EH (cell line): ENCODE measurements at regions not wholly inside any gene's neighbourhood (a gene's known extent, or its start where the extent isn't known, plus 50 kb on each side); places are given as distances from the start of the nearest gene placed in this dataset.
"Not testable (repeated sequence)": the region's sequence is repeated elsewhere in the genome, so short reads cannot be mapped to it uniquely, and the experiment has no call there.

Source experiments
- DNase-seq: peaks from one replicate; pipeline ENCODE4 v3.0.0-alpha.2; 2015; ENCODE audit warnings: low read depth

DNA sequence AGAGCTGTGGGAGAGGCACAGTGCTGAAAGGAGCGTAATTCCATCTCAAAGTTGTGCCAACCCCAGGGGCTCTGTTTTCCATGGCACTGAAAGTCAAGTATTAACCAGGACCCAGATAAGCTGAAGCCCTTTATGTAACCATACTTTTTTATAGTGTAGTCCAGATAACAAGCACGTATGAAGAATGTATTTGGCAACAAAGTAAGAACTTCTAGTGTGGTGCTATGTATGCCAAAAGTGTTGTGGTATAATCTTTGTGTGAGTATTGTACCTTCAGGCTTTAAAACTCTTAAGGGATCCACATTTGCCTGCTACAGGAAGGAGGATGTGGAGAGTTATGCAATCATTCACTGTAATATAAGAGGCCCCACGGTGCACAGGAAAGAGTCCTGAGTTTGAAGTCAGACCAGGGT, 129.4 kb downstream of the IBTK start:
- DNase-seq: peak; percentile 12

DNA sequence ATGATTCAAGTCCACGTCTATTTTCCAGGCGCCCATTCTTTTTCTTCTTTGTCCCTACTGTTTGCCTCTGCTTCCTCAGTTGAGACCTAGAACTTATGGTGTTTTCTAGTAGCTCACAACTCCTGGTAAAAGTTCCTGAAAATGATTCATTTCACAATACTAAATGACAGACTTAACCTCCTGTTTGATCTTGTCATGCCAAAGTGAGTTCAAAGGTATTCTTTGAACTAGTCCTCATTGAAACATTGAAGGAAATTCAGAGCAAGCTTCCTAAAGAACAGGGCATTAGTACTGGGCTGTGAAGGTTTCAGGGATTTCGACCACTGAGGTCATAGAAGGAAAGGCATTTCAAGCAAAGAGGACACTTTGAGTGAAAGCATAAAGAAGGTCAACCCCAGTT, 132.8 kb downstream of the IBTK start:
- no peak for DNase-seq

DNA sequence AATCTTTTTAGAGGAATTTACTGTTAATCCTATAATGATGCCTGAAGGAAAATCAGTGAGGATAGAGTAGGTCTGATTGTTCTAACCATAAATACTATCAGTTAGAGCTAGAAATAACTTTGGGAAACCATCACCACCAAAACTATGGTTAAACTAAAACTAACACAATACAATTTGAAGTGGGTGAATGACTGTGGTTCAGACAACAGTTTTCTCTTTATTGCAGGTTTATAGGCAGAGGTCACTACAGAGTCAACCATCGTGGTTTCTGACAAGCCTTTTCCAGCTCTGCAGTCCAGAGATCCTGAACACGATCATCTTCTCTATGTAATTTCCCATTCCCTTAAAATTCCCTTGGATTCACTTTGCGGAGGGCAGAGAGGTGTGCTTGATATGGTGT, 134.3 kb downstream of the IBTK start:
- DNase-seq: peak; percentile 69

DNA sequence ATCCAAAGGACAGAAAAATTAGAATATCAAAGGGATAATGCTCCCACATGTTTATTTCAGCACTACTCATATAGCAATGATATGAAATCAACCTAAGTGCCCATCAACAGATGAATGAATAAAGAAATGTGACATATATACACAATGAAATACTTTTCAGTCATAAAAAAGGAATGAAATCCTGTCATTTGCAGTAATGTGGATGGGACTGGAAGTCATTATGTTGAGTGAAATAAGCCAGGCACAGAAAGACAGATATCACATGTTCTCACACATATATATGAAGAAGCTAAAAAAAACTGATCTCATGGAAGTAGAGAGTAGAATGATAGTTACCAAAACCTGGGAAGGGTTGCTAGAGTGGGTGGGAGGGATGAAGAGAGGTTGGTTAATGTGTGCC, 135.7 kb downstream of the IBTK start:
- no peak for DNase-seq

DNA sequence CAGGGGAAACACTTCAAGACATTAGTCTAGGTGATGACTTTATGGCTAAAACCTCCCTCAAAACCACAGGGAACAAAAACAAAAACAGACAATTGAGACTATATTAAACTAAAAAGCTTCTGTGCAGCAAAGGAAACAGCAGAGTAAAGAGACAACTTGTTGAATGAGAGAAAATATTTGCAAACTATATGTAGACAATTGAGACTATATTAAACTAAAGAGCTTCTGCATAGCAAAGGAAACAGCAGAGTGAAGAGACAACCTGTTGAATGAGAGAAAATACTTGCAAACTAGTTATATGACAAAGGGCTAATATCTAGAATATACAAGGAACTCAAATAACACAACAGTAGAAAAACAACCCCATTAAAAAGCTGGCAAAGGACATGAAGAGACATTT, 136.4 kb downstream of the IBTK start:
- no peak for DNase-seq

DNA sequence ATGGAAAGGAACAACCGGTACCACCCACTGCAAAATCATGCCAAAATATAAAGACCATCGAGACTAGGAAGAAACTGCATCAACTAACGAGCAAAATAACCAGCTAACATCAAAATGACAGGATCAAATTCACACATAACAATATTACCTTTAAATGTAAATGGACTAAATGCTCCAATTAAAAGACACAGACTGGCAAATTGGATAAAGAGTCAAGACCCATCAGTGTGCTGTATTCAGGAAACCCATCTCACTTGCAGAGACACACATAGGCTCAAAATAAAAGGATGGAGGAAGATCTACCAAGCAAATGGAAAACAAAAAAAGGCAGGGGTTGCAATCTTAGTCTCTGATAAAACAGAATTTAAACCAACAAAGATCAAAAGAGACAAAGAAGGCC, 144.4 kb downstream of the IBTK start:
- DNase-seq: not testable (repeated sequence)

DNA sequence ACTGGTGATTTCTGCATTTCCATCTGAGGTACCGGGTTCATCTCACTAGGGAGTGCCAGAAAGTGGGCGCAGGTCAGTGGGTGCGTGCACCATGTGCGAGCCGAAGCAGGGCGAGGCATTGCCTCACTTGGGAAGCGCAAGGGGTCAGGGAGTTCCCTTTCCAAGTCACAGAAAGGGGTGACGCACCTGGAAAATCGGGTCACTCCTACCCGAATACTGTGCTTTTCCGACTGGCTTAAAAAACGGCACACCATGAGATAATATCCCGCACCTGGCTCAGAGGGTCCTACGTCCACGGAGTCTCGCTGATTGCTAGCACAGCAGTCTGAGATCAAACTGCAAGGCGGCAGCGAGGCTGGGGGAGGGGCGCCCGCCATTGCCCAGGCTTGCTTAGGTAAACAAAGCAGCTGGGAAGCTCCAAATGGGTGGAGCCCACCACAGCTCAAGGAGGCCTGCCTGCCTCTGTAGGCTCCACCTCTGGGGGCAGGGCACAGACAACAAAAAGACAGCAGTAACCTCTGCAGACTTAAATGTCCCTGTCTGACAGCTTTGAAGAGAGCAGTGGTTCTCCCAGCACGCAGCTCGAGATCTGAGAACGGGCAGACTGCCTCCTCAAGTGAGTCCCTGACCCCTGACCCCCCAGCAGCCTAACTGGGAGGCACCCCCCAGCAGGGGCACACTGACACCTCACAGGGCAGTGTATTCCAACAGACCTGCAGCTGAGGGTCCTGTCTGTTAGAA, 146.0 kb downstream of the IBTK start:
- not testable (repeated sequence) for DNase-seq

DNA sequence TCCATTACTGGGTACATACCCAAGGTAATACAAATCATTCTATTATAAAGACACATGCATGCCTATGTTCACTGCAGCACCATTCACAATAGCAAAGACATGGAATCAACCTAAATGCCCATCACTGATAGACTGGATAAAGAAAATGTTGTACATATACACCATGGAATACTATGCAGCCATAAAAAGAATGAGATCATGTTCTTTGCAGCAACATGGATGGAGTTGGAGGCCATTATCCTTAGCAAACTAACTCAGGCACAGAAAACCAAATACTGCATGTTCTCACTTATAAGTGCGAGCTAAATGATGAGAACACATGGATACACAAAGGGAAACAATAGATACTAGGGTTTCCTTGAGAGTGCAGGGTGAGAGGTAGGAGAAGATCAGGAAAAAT, 146.8 kb downstream of the IBTK start:
- not testable (repeated sequence) for DNase-seq

DNA sequence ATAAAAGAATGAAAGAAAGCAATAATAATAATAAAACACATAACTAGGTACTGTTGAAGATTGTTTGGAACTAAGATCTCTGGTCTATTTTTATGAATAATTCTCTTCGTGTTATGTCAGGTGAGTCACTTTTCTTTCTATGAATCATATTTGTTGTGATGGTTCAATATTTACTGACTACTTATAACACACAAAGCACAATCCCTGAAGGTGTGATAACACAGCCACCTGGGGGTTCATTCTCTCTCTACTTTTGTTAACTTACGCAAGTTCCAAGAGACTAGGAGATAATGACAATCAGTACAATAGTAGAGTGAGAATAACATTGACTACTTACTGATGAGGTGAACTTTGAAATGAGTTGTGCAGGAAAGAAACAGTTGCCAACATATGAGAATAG, 149.9 kb downstream of the IBTK start:
- DNase-seq: no peak

DNA sequence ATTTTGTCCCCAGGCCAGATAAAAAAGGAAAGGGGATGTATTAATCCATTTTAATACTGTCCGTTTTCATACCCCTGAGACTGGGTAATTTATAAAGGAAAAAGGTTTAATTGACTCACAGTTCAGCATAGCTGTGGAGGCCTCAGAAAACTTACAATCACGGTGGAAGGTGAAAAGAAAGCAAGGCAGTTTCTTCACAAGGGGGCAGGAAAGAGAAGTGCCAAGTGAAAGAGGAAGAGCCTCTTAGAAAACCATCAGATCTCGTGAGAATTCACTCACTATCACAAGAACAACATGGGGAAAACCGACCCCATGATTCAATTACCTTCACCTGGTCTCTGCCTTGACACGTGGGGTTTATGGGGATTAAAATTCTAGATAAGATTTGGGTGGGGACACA, 152.5 kb downstream of the IBTK start:
- DNase-seq: no peak

DNA sequence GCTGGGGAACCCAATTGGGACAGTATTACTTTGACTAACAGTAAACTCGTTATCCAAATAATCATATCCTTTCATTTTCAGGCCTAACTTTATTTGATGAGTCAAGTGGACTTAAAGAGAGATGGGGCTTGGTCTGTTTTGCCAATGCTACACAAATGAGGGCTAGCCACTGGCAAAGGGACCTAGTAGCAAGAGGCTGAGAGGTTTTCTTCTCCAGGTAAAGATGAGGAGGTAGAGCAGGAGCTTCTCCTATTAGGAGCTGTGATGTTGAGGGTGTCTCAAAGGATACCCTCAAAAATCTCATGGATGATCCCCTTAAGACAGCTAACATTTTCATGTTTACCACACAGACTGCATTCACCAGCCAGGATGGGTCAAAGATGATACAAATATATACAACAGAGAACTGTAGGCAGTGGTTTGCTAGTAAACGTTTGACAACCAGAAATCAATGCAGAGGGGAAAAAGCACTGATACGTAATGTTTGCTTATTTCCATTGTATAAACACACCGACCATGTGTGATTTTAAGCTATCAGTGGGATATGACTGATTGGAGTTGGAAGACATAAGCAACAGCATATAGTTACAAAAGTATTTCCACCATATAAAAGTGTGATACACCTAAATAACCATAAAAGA, 153.3 kb downstream of the IBTK start:
- no peak for DNase-seq

DNA sequence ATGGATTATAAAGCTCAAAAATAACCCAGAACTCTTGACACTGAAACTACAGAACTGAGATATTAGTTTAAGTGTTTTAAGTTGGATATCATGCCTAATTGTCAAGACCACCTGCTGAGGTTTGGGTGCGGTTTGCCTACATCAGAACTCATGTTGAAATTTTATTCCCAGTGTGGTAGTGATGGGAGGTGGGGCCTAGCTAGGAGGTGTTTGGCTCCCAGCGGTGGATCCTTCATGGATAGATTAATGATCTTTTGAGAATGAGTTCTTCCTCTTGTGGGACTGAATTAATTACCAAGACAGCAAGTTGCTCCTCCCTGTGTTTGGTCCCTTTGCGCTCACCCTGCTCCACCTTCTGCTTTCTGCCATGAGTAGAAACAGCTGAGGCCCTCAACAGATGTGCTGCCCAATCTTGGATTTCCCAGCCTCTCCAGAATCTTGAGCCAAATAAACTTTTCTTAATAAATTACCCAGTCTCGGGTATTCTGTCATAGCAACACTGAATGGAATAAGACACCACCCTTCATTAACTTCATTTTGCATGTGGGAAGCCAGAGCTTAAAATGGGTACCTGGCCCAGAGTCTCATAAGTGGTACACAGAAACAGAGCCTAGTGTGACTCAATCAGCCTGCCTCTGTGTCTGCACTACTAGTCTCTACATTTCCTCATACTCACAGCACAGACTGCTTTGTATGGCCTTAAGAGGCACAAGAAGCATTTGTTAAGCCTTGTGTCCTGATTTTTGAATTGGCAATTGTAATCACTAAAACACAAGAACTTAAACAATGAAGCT, 158.4 kb downstream of the IBTK start:
- DNase-seq: no peak

DNA sequence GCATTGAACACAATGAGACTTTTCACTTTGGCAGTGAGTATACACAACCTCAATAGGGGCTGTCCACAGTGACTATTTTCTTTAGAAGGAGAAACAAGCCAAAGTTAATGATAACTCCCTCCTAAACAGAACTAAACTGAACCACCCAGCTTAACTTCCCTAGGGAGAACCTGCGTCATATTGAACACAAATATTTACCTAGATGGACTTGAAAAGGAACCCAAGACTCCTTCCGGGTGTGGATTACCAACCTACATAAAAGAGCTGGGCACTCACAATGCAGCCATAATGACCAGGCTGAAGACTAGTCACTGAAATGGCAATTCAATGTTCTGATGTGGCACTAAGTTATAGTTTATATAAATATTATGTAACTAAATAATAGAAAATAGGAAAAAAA, 160.6 kb downstream of the IBTK start:
- no peak for DNase-seq

DNA sequence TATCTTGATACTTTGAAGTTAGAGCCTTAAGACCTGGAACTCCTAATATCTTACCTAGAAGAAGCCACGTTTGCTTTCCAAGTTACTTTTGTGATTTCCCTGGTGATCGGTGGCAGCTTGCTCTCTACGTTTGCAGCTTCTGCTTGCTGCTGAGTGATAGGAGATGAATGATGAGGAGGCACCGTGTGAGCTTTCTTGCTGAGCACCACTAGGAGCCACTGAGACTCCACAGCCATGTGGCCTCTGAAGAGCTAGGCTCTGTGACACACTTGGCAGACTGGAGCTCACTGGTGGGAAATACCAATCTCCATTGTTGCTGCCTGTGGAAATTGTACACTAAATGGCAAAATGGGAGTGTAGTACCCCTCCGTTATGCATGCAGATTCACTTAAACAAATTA, 161.8 kb downstream of the IBTK start:
- DNase-seq: no peak

DNA sequence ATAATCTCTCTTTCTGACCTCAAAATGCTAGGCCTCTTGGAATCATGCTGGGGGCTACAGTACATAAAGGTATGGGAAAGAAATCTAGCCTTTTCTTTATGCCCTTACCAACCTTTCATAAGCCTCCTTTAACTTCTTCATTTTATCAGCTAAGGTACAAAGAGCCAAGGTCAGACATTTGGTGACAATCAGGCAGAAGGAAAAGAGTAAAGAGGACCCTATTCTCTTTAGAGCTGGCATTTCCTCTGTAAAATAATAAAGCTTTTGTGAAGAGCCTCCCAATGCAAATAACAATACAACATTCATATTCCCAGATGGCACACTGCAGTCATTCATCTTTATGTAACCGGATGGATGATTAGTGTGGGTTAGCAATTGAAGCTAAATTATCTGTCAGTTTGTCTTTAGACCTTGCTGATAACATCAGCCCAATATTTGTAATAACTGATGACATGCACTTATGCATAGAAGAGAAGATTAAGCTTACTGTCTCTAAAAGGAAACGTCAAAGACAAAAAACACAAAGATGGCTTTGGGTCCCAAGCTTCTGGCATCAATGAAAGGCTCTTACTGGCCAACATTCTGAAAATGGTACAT, 163.1 kb downstream of the IBTK start:
- no peak for DNase-seq

DNA sequence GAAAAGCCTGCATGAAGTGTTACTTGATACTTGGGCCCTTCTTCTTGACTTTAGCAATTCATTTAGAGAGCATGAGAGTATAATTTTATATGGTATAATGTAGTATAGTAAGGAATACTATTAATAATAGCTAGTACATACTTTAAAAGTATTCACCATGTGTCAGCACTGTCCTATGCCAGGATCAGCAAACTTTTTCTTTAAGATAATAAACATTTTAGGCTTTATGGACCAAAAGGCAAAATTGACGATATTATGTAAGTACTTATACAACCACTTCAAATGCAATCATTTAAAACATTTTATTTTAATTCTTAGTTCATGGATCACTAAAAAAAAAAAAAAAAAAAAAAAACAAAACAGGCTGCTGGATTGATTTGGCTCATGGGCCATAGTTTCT, 163.9 kb downstream of the IBTK start:
- DNase-seq: peak; percentile 71

DNA sequence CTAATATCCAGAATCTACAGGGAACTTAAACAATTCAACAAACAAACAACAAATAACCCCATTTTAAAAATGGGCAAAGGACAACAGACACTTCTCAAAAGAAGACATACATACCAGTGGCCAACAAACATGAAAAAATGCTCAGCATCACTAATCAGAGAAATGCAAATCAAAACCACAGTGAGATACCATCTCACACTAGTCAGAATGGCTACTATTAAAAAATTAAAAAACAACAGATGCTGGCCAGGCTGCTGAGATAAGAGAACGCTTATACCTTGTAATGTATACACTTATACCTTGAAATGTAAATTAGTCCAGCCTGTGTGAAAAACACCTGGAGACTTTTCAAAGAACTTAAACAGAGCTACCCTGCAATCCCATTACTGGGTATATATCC, 166.8 kb downstream of the IBTK start:
- DNase-seq: peak; percentile 68

DNA sequence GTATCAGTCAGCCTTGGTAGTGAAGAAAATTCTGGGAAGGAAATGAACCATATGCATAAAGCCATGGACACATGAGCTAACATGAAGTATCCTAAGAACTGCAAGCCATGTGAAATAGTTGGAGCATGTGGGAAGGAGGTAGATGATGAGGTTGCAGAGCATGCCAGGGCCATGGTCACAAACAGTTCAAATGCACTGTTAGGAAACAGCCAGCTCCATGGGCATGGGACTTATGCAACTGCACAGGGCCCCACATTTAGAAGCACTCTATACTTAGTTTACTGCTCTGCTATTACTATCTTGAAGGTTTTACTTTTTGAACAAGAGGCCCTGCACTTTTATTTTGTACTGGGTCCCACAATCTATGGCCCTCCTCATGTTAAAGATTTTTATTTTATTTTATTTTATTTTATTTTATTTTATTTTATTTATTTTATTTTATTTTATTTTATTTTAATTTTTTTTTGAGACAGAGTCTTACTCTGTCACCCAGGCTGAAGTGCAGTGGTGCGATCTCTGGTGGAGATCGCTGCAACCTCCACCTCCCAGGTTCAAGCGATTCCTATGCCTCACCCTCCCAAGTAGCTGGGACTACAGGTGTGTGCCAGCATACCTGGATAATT, 169.1 kb downstream of the IBTK start:
- no peak for DNase-seq

DNA sequence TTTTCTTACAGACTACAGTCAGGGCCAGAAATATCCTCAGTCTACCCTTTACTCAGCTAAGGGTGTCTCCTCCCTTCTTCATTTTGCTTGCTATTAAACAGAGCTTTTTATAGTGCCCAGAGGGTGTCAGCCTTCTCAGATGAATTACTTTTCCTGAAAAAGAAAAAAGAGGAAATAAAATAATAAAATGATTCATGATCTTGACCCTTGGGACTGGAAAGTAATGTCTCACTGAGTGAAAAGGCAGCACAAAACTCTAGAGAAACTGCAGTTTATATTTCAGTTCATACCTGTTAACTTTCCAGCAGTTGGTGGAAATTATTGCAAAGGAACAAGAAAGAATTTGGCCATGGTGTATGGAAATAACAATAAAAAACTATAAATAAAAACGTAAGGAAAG, 170.6 kb downstream of the IBTK start:
- DNase-seq: peak; percentile 45

DNA sequence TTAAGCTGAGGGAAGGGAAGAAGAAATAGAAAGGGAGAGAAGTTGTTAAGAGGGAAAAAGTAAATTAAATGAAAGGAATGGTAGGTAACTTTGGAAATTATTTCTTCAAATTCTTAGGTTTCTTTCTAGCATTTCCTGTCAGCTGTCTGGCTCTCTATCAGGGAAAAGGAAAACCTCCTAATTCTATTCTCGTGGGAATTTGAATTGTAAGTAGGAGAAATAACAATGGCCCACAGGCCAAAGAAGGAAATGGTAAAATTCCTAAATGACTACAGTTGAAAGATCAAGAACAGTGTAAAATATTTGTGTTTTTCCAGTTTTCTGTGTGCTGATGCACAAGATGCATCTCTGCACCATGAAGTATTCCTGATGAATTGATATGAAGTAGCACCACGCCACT, 173.0 kb downstream of the IBTK start:
- peak; percentile 37 for DNase-seq

DNA sequence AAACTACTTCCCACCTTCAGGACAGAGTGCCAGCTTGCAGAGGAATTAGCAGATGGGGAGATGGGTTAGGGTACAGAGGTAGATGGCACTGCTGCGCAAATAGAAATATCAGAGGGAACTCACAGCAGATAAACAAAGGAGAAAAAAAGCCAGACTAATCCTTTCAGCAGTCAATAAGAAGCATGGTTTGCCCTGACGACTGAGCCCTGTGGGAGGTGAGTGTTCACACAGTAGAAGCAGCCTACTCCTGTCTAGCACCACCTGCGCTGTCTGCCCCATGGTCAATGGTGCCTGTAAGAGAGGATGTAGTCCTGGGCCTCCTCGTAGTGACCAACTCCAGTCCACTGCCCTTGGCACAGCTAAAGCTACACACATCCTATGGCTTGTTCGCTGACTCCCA, 174.1 kb downstream of the IBTK start:
- no peak for DNase-seq

DNA sequence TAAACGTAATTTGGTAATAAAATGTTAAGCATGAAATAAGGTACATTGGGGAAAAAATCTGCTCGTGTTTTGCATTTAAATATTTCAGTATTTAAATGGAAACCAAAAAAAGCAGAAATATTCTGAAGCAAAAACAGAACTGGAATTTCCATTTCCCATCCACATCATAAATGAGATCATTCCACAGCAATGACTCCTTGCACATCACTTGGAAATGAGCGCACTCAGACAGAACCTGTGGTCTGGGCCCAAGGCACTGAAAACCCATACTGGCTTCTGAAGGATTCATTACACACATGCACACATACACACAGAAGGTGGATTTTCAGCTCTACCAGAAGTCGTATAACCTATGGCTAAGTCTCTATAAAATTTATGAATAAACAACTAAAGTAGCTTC, 174.8 kb downstream of the IBTK start:
- peak; percentile 91 for DNase-seq
